Right ventricle myocardium superior (tissue), 1 donor: ENCODE measurements at regions not wholly inside any gene's neighbourhood (a gene's known extent, or its start where the extent isn't known, plus 50 kb on each side); places are given as distances from the start of the nearest gene placed in this dataset.
"Not testable (repeated sequence)": the region's sequence is repeated elsewhere in the genome, so short reads cannot be mapped to it uniquely, and the experiment has no call there.

Experiments
- ATAC-seq: fragments of 200-7000 bp; cut with Tn5 transposase; one replicate; pipeline ENCODE4 v1.9.1; 2020; ENCODE audit warnings: mild to moderate bottlenecking; ENCODE audit not compliant: poor library complexity
- DNase-seq: peaks from one replicate; pipeline ENCODE4 v3.0.0-alpha.2; 2020
- intact Hi-C: fragments of 100-400 bp; cut with DNase I; formaldehyde crosslinking; loops from one replicate; pipeline ENCODE4 v1.11.2; 2022
- donor health status: DM: no; HTN: yes; CAD: no; lungs with severe emphysema.

GRCh38 chr6:27829453-27830211 is 82.6 kb downstream of the OR2B2 start:
- intact Hi-C loops: no loop called here
- ATAC-seq: no peak
- DNase-seq: no peak

- DNase-seq, intact Hi-C loops, ATAC-seq: not testable (repeated sequence)
Observed at GRCh38 chr6:27827477-27827876, 84.7 kb downstream of the OR2B2 start.

DNA sequence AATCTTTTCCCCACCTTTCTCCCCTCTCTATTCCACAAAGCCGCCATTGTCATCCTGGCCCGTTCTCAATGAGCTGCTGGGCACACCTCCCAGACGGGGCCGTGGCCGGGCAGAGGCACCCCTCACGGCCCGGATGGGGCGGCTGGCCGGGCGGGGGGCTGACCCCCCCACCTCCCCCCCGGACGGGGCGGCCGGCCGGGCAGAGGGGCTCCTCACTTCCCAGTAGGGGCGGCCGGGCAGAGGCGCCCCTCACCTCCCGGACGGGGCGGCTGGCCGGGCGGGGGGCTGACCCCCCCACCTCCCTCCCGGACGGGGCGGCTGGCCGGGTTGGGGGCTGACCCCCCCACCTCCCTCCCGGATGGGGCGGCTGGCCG is 85.6 kb downstream of the OR2B2 start:
- DNase-seq, ATAC-seq, intact Hi-C loops: not testable (repeated sequence)

DNA sequence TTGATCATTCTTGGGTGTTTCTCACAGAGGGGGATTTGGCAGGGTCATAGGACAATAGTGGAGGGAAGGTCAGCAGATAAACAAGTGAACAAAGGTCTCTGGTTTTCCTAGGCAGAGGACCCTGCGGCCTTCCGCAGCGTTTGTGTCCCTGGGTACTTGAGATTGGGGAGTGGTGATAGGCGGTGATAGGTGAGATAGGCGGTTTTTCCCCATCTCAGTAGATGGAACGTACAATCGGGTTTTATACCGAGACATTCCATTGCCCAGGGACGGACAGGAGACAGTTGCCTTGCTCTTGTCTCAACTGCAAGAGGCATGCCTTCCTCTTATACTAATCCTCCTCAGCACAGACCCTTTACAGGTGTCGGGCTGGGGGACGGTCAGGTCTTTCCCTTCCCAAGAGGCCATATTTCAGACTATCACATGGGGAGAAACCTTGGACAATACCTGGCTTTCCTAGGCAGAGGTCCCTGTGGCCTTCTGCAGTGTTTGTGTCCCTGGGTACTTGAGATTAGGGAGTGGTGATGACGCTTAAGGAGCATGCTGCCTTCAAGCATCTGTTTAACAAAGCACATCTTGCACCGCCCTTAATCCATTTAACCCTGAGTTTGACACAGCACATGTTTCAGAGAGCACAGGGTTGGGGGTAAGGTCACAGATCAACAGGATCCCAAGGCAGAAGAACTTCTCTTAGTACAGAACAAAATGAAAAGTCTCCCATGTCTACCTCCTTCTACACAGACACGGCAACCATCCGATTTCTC is 86.2 kb downstream of the OR2B2 start:
- DNase-seq, intact Hi-C loops, ATAC-seq: not testable (repeated sequence)

- no peak for ATAC-seq
- no peak for DNase-seq
- intact Hi-C loops: no loop called here
Observed at GRCh38 chr6:27825025-27825793, 87.0 kb downstream of the OR2B2 start.

- DNase-seq, intact Hi-C loops: not testable (repeated sequence)
- ATAC-seq: peak; percentile 73
Observed at GRCh38 chr6:27824211-27825024, 87.8 kb downstream of the OR2B2 start.

- ATAC-seq (peak; percentile 91), DNase-seq (peak; percentile 55)
- intact Hi-C loops: not testable (repeated sequence)
Observed at GRCh38 chr6:27823714-27824210, 88.4 kb downstream of the OR2B2 start.

GRCh38 chr6:27816906-27817305 is 95.3 kb downstream of the OR2B2 start:
- DNase-seq (no peak), ATAC-seq (no peak)
- intact Hi-C loops: no loop called here

DNA sequence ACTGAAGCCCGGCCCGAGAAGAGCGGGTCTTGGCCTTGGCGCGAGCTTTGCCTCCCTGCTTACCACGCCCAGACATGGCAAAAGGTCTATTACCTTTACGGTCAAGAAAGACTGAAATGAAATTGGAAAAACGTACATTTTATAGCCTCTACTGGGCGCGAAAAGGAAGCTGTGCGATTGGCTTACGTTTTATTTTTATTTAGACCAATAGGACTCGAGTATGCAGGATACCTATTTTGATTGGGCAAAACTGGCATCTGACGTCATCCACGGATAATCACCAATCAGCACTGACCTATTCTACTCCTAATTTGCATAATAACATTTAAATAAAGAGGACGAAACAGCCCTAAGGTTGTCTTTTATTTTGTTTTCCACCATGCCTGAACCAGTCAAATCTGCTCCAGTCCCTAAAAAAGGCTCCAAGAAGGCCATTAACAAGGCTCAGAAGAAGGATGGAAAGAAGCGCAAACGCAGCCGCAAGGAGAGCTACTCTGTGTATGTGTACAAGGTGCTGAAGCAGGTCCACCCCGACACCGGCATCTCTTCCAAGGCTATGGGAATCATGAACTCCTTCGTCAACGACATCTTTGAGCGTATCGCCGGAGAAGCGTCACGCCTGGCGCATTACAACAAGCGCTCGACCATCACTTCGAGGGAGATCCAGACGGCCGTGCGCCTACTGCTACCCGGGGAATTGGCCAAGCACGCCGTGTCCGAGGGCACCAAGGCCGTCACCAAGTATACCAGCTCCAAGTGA is 97.4 kb downstream of the OR2B2 start:
- intact Hi-C loops: no loop called here
- DNase-seq: peak; percentile 43

GRCh38 chr6:27814415-27814664 is 97.9 kb downstream of the OR2B2 start:
- ATAC-seq: peak; percentile 22
- DNase-seq, intact Hi-C loops: not testable (repeated sequence)

More for the DNA sequence above, 97.4 kb downstream of the OR2B2 start:
- peak; percentile 83 for ATAC-seq

- DNase-seq (no peak), ATAC-seq (no peak)
- intact Hi-C loops: no loop called here
Observed at GRCh38 chr6:27812805-27813492, 99.2 kb downstream of the OR2B2 start.

GRCh38 chr6:27812078-27812804 is 100.0 kb downstream of the OR2B2 start:
- intact Hi-C loops: no loop called here

GRCh38 chr6:27811451-27811772 is 100.8 kb downstream of the OR2B2 start:
- intact Hi-C loops: no loop called here
- no peak for DNase-seq
- no peak for ATAC-seq

More at GRCh38 chr6:27812078-27812804, 100.0 kb downstream of the OR2B2 start:
- no peak for ATAC-seq
- DNase-seq: no peak

- ATAC-seq: no peak
- intact Hi-C loops: no loop called here
Observed at GRCh38 chr6:27810768-27811450, 101.3 kb downstream of the OR2B2 start.

DNA sequence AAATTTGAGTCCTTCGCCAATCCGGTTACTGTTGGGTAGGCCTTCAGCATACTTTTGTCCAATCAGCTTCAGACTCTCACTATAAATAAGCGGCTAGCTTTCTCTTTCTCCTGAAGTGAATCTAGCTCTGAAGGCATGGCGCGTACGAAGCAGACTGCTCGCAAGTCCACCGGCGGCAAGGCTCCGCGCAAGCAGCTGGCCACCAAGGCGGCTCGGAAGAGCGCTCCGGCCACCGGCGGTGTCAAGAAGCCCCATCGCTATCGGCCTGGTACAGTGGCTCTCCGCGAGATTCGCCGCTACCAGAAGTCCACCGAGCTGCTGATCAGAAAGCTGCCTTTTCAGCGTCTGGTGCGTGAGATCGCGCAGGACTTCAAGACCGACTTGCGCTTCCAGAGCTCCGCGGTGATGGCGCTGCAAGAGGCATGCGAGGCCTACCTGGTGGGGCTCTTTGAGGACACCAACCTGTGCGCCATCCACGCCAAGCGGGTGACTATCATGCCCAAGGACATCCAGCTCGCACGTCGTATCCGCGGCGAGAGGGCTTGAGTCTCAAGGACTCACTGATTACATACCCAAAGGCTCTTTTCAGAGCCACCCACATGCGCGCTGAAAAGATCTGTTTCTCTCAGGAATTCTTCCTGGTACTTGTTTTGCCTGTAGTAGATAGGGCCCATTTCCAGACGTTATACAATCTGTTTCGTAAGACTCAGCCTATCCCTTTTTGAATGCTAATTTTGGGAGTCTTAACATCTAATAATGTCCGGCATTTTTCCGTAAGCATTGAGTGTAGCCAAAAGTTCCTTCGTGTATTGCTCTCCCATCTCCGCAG is 102.0 kb downstream of the OR2B2 start:
- DNase-seq (peak; percentile 69), ATAC-seq (peak; percentile 85)
- intact Hi-C loops: no loop called here

More at GRCh38 chr6:27810768-27811450, 101.3 kb downstream of the OR2B2 start:
- DNase-seq: no peak
